ENCODE measurements at regions not wholly inside any gene's neighbourhood (a gene's known extent, or its start where the extent isn't known, plus 50 kb on each side); places are given as distances from the start of the nearest gene placed in this dataset.

DNA sequence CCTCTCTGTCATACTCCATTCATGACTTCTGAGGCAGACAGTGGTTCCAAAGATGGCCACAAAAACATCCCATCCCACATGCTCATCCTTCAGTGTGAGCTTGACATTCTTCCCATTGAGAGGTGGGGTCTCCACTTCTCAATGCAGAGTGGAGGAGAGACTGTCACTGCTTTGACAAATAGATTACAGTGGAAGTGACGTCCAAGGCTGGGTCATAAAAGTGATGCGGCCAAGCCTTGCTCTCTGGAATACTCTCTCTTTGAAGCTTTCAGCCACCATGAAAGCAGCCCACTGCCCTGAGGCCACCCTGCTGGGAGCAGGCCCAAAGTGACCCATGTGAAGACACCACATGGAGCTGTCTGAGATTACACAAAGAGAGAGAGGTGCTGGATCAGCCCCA, 59.0 kb upstream of the DNAH5 start:
- TF ChIP-seq, protein P1, sequence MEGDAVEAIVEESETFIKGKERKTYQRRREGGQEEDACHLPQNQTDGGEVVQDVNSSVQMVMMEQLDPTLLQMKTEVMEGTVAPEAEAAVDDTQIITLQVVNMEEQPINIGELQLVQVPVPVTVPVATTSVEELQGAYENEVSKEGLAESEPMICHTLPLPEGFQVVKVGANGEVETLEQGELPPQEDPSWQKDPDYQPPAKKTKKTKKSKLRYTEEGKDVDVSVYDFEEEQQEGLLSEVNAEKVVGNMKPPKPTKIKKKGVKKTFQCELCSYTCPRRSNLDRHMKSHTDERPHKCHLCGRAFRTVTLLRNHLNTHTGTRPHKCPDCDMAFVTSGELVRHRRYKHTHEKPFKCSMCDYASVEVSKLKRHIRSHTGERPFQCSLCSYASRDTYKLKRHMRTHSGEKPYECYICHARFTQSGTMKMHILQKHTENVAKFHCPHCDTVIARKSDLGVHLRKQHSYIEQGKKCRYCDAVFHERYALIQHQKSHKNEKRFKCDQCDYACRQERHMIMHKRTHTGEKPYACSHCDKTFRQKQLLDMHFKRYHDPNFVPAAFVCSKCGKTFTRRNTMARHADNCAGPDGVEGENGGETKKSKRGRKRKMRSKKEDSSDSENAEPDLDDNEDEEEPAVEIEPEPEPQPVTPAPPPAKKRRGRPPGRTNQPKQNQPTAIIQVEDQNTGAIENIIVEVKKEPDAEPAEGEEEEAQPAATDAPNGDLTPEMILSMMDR (IDR thresholded peaks at IDR 0.05; ENCODE audit: low read length): no peak
- no peak for TF ChIP-seq EZH2 (IDR thresholded peaks at IDR 0.05; ENCODE audit: borderline replicate concordance, low read length)
